Stomach (tissue), 8 donors: ENCODE measurements at regions not wholly inside any gene's neighbourhood (a gene's known extent, or its start where the extent isn't known, plus 50 kb on each side); places are given as distances from the start of the nearest gene placed in this dataset.

ENCODE experiments used
- DNase-seq, 2 donors: peaks; one replicate each; pipeline versions ENCODE4 v3.0.0 to v3.0.0-alpha.2; 2013 to 2019
- H3K27ac ChIP-seq, 5 donors: fragments of 200-600 bp in 4 of 5; sonication (generic) in 4 of 5; one replicate each; pipeline ENCODE4 v1.5.1; 2013 to 2019; ENCODE audit warnings: mild to moderate bottlenecking in 1 of 5, moderate library complexity in 1 of 5
- H3K27me3 ChIP-seq, 3 donors: fragments of 200-600 bp; sonication (generic); one replicate each; pipeline ENCODE4 v1.5.1; 2017 to 2019; ENCODE audit warnings: mixed run types in 1 of 3
- H3K36me3 ChIP-seq, 4 donors: fragments of 200-600 bp; sonication (generic); 1 replicate in 3 of 4; 2 replicates in 1 of 4; pipeline ENCODE4 v1.5.1; 2016 to 2019
- H3K4me1 ChIP-seq, 4 donors: fragments of 200-600 bp; sonication (generic); one replicate each; pipeline ENCODE4 v1.5.1; 2016 to 2019
- H3K4me3 ChIP-seq, 4 donors: fragments of 200-600 bp; sonication (generic) in 3 of 4; one replicate each; pipeline ENCODE4 v1.5.1; 2016 to 2019; ENCODE audit warnings: mild to moderate bottlenecking in 1 of 4
- H3K9me3 ChIP-seq, 4 donors: fragments of 200-600 bp; sonication (generic); one replicate each; pipeline ENCODE4 v1.5.1; 2016 to 2019
- CTCF ChIP-seq, 7 experiments: fragments of 450-650 bp in 4 of 7; fragments of 200-600 bp in 3 of 7; sonication (generic) in 3 of 7; IDR thresholded peaks; one replicate each; pipeline ENCODE4 v1.5.1; 2016 to 2019; ENCODE audit warnings: antibody characterized with exemption in 7 of 7, control low read depth in 2 of 7, mild to moderate bottlenecking in 1 of 7
- EP300 ChIP-seq: sonication (generic); formaldehyde crosslinking; IDR thresholded peaks from one replicate; pipeline ENCODE4 v1.6.1; 2017; ENCODE audit warnings: antibody characterized with exemption
- POLR2A ChIP-seq, 4 donors: fragments of 450-650 bp; IDR thresholded peaks; one replicate each; pipeline ENCODE4 v1.6.1; 2016; ENCODE audit warnings: antibody characterized with exemption in 4 of 4, control low read depth in 2 of 4, mild to moderate bottlenecking in 1 of 4, moderate library complexity in 1 of 4
- POLR2AphosphoS5 ChIP-seq, 3 donors: sonication (generic); formaldehyde crosslinking; IDR thresholded peaks; one replicate each; pipeline ENCODE4 v1.6.1; 2016; ENCODE audit warnings: antibody characterized with exemption in 3 of 3
- WGBS, 5 donors: extraction: QIAGEN DNeasy Blood & Tissue Kit in 3 of 5; methylation state at CpG; one replicate each; pipeline versions ENCODE4 v1.1.5 to v1.1.7; 2013 to 2018; 5-methylcytosine and 5-hydroxymethylcytosine counted together
- intact Hi-C: fragments of 100-400 bp; cut with DNase I; formaldehyde crosslinking; loops from one replicate; pipeline ENCODE4 v1.15.1; 2023; ENCODE audit warnings: low total_unique reads
- donor health status: healthy with polysubstance abuse.
- donor health status: Bipolar disorder and iron deficiency.
- donor health status: healthy.

GRCh38 chr9:80028501-80028900, 456.7 kb downstream of the TLE4 start:
- 45 to 77% (median 64%) methylated on average over 2 of the region's 2 CpGs for WGBS, 5 donors
- Histone ChIP-seq H3K36me3 (no peaks in the 10 kb centered on the region), H3K27ac (no peak overlapping the region)

GRCh38 chr9:80025796-80026520, 454.2 kb downstream of the TLE4 start:
- no peaks in the 10 kb centered on the region for H3K27me3 ChIP-seq
- no peak overlapping the region for H3K4me3 ChIP-seq
- no peak for DNase-seq
- no peaks in the 10 kb centered on the region for H3K9me3 ChIP-seq
- no peak for TF ChIP-seq POLR2AphosphoS5 (IDR thresholded peaks at IDR 0.05)
- TF ChIP-seq POLR2A (IDR thresholded peaks at IDR 0.05): no peak
- TF ChIP-seq CTCF (IDR thresholded peaks at IDR 0.05): no peak
- TF ChIP-seq EP300: no peak
- no peak overlapping the region for H3K27ac ChIP-seq
- WGBS, 5 donors: 76 to 90% (median 86%) methylated on average over 5 of the region's 5 CpGs
- peaks cover 0 to 9% (median 0%) of the 10 kb centered on the region in 4 donors for H3K4me1 ChIP-seq
- no peaks in the 10 kb centered on the region for H3K36me3 ChIP-seq
- intact Hi-C loops: no loop called here

More at GRCh38 chr9:80028501-80028900, 456.7 kb downstream of the TLE4 start:
- DNase-seq: peak in 1 of 2 donors; percentile 78
- intact Hi-C loops: no loop called here
- Histone ChIP-seq H3K4me3 (no peak overlapping the region), H3K27me3 (no peaks in the 10 kb centered on the region), H3K9me3 (peaks cover 0 to 8% (median 0%) of the 10 kb centered on the region in 4 donors), H3K4me1 (peaks cover 0 to 9% (median 0%) of the 10 kb centered on the region in 4 donors)
- TF ChIP-seq POLR2A (IDR thresholded peaks at IDR 0.05) (no peak), EP300 (no peak), POLR2AphosphoS5 (IDR thresholded peaks at IDR 0.05) (no peak), CTCF (IDR thresholded peaks at IDR 0.05) (no peak)

DNA sequence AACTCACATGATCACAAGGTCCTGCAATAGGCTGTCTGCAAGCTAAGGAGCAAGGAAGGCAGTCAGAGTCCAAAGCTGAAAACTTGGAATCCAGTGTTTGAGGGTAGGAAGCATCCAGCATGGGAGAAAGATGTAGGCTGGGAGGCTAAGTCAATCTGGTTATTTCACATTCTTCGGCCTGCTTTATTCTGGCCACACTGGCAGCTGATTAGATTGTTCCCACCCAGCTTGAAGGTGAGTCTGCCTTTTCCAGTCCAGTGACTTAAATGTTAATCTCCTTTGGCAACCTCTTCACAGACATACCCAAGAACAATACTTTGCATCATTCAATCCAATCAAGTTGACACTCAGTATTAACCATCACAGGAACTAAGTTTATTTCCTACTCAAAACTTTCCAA, 453.4 kb downstream of the TLE4 start:
- Histone ChIP-seq H3K36me3 (no peaks in the 10 kb centered on the region), H3K27me3 (no peaks in the 10 kb centered on the region), H3K4me3 (no peak overlapping the region), H3K4me1 (peaks cover 0 to 9% (median 0%) of the 10 kb centered on the region in 4 donors), H3K27ac (no peak overlapping the region), H3K9me3 (no peaks in the 10 kb centered on the region)
- no peak for DNase-seq
- intact Hi-C loops: no loop called here
- TF ChIP-seq POLR2AphosphoS5 (IDR thresholded peaks at IDR 0.05) (no peak), EP300 (no peak), POLR2A (IDR thresholded peaks at IDR 0.05) (no peak), CTCF (IDR thresholded peaks at IDR 0.05) (no peak)
- 68 to 75% (median 72%) methylated on average over 1 of the region's 1 CpG for WGBS, 5 donors

- TF ChIP-seq POLR2A (IDR thresholded peaks at IDR 0.05) (no peak), POLR2AphosphoS5 (IDR thresholded peaks at IDR 0.05) (no peak), CTCF (IDR thresholded peaks at IDR 0.05) (no peak), EP300 (no peak)
- no peak overlapping the region for H3K27ac ChIP-seq
- no peak overlapping the region for H3K4me3 ChIP-seq
- H3K27me3 ChIP-seq: no peaks in the 10 kb centered on the region
- no peaks in the 10 kb centered on the region for H3K36me3 ChIP-seq
- intact Hi-C loops: no loop called here
- DNase-seq: no peak
- H3K4me1 ChIP-seq: no peaks in the 10 kb centered on the region
- H3K9me3 ChIP-seq: no peaks in the 10 kb centered on the region
These were observed 448.8 kb downstream of the TLE4 start for GRCh38 chr9:80020530-80020929.
